Tibial artery (tissue), 4 donors: ENCODE measurements at regions not wholly inside any gene's neighbourhood (a gene's known extent, or its start where the extent isn't known, plus 50 kb on each side); places are given as distances from the start of the nearest gene placed in this dataset.

Experiments
- DNase-seq, 2 donors: peaks; one replicate each; pipeline ENCODE4 v3.0.0-alpha.2; 2019
- H3K27ac ChIP-seq, 2 donors: fragments of 200-600 bp; sonication (generic) in 1 of 2; 1 replicate in 1 of 2; 2 replicates in 1 of 2; pipeline ENCODE4 v1.5.1; 2018 to 2019; ENCODE audit warnings: mild to moderate bottlenecking in 1 of 2
- H3K27me3 ChIP-seq, 2 donors: fragments of 200-600 bp; sonication (generic) in 1 of 2; one replicate each; pipeline versions ENCODE4 v1.5.1 to v1.6.0; 2016 to 2019
- H3K36me3 ChIP-seq, 3 donors: fragments of 200-600 bp; sonication (generic) in 2 of 3; one replicate each; pipeline ENCODE4 v1.5.1; 2016 to 2019; ENCODE audit warnings: mild to moderate bottlenecking in 2 of 3
- H3K4me1 ChIP-seq, 4 donors: fragments of 200-600 bp; sonication (generic) in 2 of 4; 1 replicate in 3 of 4; 2 replicates in 1 of 4; pipeline ENCODE4 v1.5.1; 2016 to 2019
- H3K4me3 ChIP-seq, 2 donors: fragments of 200-600 bp; sonication (generic) in 1 of 2; 1 replicate in 1 of 2; 2 replicates in 1 of 2; pipeline ENCODE4 v1.5.1; 2018 to 2019; ENCODE audit warnings: mild to moderate bottlenecking in 2 of 2
- H3K9me3 ChIP-seq, 3 donors: fragments of 200-600 bp; sonication (generic) in 1 of 3; one replicate each; pipeline ENCODE4 v1.5.1; 2016 to 2019
- CTCF ChIP-seq, 2 experiments: fragments of 200-600 bp in 1 of 2; fragments of 450-650 bp in 1 of 2; IDR thresholded peaks; one replicate each; pipeline ENCODE4 v1.5.1; 2017 to 2019; ENCODE audit warnings: antibody characterized with exemption in 2 of 2, mild to moderate bottlenecking in 1 of 2, moderate library complexity in 1 of 2
- intact Hi-C: fragments of 100-400 bp; cut with DNase I; formaldehyde crosslinking; loops from one replicate; pipeline ENCODE4 v1.15.0; 2023; ENCODE audit warnings: low total_unique reads

DNA sequence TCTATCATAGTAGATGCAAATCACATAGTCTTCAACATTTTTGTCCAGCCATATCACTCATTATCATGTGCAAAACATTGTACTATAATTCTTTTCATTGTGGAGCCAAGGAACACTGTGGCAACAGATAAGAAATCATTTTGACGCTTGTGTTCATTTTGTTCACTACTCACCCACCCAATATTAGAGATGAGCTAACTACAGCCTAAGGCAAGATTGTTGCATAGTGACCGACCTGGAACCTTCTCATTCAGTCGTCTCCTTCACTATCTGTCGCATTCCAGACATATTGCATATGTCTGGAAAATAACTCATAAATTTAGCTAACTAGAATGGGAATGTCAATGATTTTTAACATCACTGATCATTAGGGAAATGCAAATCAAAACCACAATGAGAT, 270.3 kb downstream of the CGGBP1 start:
- H3K4me3 ChIP-seq: no peak overlapping the region
- H3K27me3 ChIP-seq: peaks cover 0 to 28% of the 10 kb centered on the region in 2 donors
- peaks cover 0 to 11% (median 10%) of the 10 kb centered on the region in 4 donors for H3K4me1 ChIP-seq
- intact Hi-C loops: no loop called here
- H3K36me3 ChIP-seq: no peaks in the 10 kb centered on the region
- DNase-seq: no peak
- no peaks in the 10 kb centered on the region for H3K9me3 ChIP-seq
- no peak for TF ChIP-seq CTCF (IDR thresholded peaks at IDR 0.05)
- no peak overlapping the region for H3K27ac ChIP-seq

DNA sequence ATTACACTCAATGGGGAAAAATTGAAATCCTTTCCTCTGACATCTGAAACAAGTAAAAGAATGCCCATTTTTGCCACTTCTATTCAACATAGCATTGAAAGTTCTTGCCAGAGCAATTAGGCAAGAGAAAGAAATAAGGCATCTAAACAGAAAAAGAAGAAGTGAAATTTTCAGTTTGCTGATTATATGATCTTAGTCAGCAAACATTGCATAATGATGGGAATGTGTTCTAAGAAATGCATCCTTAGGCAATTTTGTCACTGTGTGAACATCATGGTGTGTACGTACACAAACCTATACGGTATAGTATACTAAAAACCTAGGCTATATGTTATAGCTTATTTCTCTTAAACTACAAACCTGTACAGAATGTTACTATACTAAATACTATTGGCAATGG, 278.0 kb downstream of the CGGBP1 start:
- no peak for TF ChIP-seq CTCF (IDR thresholded peaks at IDR 0.05)
- H3K4me3 ChIP-seq: no peak overlapping the region

DNA sequence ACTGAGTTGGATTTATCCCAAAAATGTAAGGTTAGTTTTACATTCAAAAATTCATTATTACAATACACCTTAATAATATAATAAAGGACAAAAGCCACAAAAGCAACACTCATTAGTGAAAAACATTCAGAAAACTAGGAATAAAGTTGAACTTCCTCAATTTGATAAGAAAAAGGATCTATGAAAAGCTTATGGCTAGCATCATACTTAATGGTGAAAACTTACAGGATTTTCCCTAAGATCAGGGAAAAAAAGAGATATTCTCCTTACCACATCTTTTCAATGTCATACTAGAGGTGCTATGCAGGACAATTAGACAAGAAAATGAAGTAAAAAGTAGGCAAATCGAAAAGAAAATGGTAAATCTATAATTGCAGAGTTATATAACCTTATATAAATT, 279.9 kb downstream of the CGGBP1 start:
- no peaks in the 10 kb centered on the region for H3K27me3 ChIP-seq
- H3K27ac ChIP-seq: no peak overlapping the region
- peaks cover 0 to 4% (median 0%) of the 10 kb centered on the region in 3 donors for H3K9me3 ChIP-seq
- H3K4me1 ChIP-seq: no peaks in the 10 kb centered on the region
- TF ChIP-seq CTCF (IDR thresholded peaks at IDR 0.05): no peak
- no peaks in the 10 kb centered on the region for H3K36me3 ChIP-seq
- intact Hi-C loops: no loop called here
- no peak overlapping the region for H3K4me3 ChIP-seq
- DNase-seq: no peak

More for the DNA sequence above, 278.0 kb downstream of the CGGBP1 start:
- Histone ChIP-seq H3K27me3 (no peaks in the 10 kb centered on the region), H3K4me1 (no peaks in the 10 kb centered on the region), H3K36me3 (no peaks in the 10 kb centered on the region), H3K27ac (no peak overlapping the region), H3K9me3 (peaks cover 0 to 4% (median 0%) of the 10 kb centered on the region in 3 donors)
- no peak for DNase-seq
- intact Hi-C loops: no loop called here

DNA sequence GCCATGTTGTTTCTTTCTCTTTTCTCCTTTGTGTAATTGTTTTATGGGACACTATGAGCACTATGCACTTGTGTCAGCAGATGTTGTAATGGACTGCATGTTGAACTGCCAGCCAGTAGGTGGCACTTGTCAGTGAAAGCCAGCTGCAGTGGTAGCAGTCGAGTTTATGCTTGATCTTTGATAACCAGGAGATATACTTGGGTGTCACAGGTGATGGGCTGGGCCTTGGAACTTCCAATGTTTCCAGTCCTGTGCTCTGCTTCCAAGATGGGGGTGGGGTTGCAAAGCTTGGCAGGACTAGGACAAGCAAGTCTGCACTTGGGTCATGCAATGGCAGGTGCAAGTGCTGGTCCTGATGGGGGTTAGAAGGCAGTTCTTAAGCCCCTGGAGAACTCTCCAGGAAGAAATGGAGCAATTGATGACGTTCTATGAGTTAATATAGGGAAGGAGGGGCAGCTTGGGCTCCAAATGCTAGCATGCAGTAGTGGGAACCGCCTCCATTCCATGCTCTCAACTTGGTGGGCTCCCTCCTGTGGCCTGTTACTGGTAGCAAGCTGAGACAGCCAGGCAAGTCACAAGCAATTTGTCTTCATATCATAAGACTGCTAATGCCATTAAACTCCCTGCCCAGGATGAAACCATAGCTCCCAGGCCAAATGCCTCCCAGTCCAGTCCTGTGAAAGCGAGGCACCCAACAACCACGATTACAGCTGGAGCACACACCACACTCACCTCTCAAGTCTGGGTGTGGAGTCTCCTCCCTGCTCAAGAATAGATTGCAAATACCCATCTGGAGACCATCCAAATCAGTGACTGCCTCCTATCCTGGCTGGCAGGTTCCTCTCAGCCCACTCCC, 287.2 kb downstream of the CGGBP1 start:
- Histone ChIP-seq H3K4me1 (no peaks in the 10 kb centered on the region), H3K36me3 (no peaks in the 10 kb centered on the region), H3K9me3 (no peaks in the 10 kb centered on the region), H3K4me3 (no peak overlapping the region), H3K27me3 (no peaks in the 10 kb centered on the region), H3K27ac (no peak overlapping the region)
- intact Hi-C loops: no loop called here
- peak; percentile 33 to 36 for TF ChIP-seq CTCF (IDR thresholded peaks at IDR 0.05)
- DNase-seq: no peak

GRCh38 chr3:87766721-87767120, 292.1 kb downstream of the CGGBP1 start:
- H3K36me3 ChIP-seq: no peaks in the 10 kb centered on the region
- no peak for DNase-seq
- no peaks in the 10 kb centered on the region for H3K4me1 ChIP-seq
- H3K9me3 ChIP-seq: peaks cover 0 to 3% (median 0%) of the 10 kb centered on the region in 3 donors
- TF ChIP-seq CTCF (IDR thresholded peaks at IDR 0.05): no peak
- H3K4me3 ChIP-seq: no peak overlapping the region
- intact Hi-C loops: no loop called here
- H3K27me3 ChIP-seq: no peaks in the 10 kb centered on the region
- H3K27ac ChIP-seq: no peak overlapping the region
